Naive B cell (primary cell): ENCODE measurements at regions not wholly inside any gene's neighbourhood (a gene's known extent, or its start where the extent isn't known, plus 50 kb on each side); places are given as distances from the start of the nearest gene placed in this dataset.
"Not testable (repeated sequence)": the region's sequence is repeated elsewhere in the genome, so short reads cannot be mapped to it uniquely, and the experiment has no call there.

ENCODE experiments used
- ATAC-seq, 2 donors: fragments of 150-1000 bp; cut with Tn5 transposase; 2 replicates each; pipeline ENCODE4 v1.10.0; 2021; ENCODE audit warnings: low read depth in 2 of 2, mild to moderate bottlenecking in 2 of 2, moderate library complexity in 2 of 2
- DNase-seq: peaks from one replicate; pipeline ENCODE4 v3.0.0; 2022
- H3K27ac Mint-ChIP-seq, 6 donors: one replicate each; pipeline ENCODE4 v1.8.0; 2020 to 2022; ENCODE audit warnings: mild to moderate bottlenecking in 6 of 6, mixed read lengths in 6 of 6, moderate library complexity in 5 of 6, inconsistent platforms in 2 of 6
- H3K27me3 Mint-ChIP-seq, 3 donors: one replicate each; pipeline ENCODE4 v1.8.0; 2021 to 2022; ENCODE audit warnings: mixed read lengths in 3 of 3, mild to moderate bottlenecking in 1 of 3
- H3K36me3 Mint-ChIP-seq, 2 donors: one replicate each; pipeline ENCODE4 v1.8.0; 2020 to 2022; ENCODE audit warnings: mixed read lengths in 2 of 2, inconsistent platforms in 1 of 2, mild to moderate bottlenecking in 1 of 2
- H3K4me1 Mint-ChIP-seq, 3 donors: one replicate each; pipeline ENCODE4 v1.8.0; 2020 to 2022; ENCODE audit warnings: mixed read lengths in 3 of 3, inconsistent platforms in 1 of 3, mild to moderate bottlenecking in 1 of 3, moderate library complexity in 1 of 3
- H3K4me3 Mint-ChIP-seq, 8 donors: one replicate each; pipeline ENCODE4 v1.8.0; 2020 to 2022; ENCODE audit warnings: mild to moderate bottlenecking in 8 of 8, mixed read lengths in 8 of 8, moderate library complexity in 8 of 8, inconsistent platforms in 2 of 8
- H3K9me3 Mint-ChIP-seq, 7 donors: one replicate each; pipeline ENCODE4 v1.8.0; 2020 to 2022; ENCODE audit warnings: mixed read lengths in 7 of 7, mild to moderate bottlenecking in 5 of 7, inconsistent platforms in 2 of 7, moderate library complexity in 1 of 7

DNA sequence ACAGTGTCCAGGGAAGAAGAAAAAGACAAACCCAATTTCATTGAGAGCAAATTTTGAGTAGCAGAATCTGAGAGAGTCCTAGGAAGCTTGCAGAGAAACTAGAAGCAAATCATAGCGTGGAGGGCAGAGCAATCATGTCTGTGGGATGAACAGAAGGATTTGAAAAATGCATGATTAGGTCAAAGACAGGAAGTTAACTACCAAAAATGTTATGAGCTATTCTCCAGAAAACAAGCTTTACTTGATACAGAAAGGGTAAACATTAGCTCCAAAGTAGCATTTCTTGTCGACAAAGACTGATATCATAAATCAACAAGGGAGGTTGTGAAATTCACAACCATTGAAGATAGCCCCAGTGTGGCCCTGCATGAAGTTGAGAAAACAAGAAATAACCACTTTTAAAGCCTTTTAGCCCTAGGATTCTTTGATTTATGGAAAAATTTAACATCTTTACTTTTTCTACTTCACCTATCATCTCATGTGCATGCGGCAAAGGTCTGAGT, 97.7 kb upstream of the MEGF10 start:
- ATAC-seq (no peak), DNase-seq (no peak)
- Mint-ChIP-seq H3K27ac (peak overlapping the region in 1 of 6 donors; percentile 24), H3K36me3 (no peaks in the 10 kb centered on the region), H3K4me3 (no peak overlapping the region), H3K4me1 (no peaks in the 10 kb centered on the region), H3K27me3 (peaks cover 11 to 34% (median 24%) of the 10 kb centered on the region in 3 donors), H3K9me3 (peaks cover 0 to 1% (median 0%) of the 10 kb centered on the region in 7 donors)

DNA sequence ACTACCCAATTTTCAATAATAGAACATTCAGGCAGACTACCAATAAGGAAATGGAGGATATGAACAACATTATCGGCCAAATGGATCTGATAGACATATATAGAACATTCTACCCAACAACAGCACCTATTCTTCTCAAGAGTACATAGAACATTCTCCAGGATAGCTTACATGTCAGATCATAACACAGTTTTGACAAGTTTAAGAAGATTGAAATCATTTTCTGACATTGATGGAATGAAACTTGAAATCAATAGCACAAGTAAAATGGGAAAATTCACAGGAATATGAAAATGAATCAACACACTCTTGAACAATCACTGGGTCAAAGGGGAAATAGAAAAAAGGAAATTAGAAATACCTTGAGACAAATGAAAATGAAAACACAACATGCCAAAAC, 94.6 kb upstream of the MEGF10 start:
- Mint-ChIP-seq H3K9me3 (peaks cover 0 to 16% (median 9%) of the 10 kb centered on the region in 7 donors), H3K4me3 (no peak overlapping the region), H3K36me3 (peaks cover 0 to 11% of the 10 kb centered on the region in 2 donors), H3K27me3 (peaks cover 11 to 48% (median 34%) of the 10 kb centered on the region in 3 donors), H3K4me1 (no peaks in the 10 kb centered on the region), H3K27ac (no peak overlapping the region)
- no peak for DNase-seq
- ATAC-seq: no peak

GRCh38 chr5:127197402-127198167, 93.0 kb upstream of the MEGF10 start:
- H3K4me3 Mint-ChIP-seq, H3K4me1 Mint-ChIP-seq, H3K27ac Mint-ChIP-seq, DNase-seq, ATAC-seq: not testable (repeated sequence)
- H3K9me3 Mint-ChIP-seq: peaks cover 0 to 25% (median 9%) of the 10 kb centered on the region in 7 donors
- peaks cover 11 to 49% (median 34%) of the 10 kb centered on the region in 3 donors for H3K27me3 Mint-ChIP-seq
- H3K36me3 Mint-ChIP-seq: peaks cover 0 to 11% of the 10 kb centered on the region in 2 donors

GRCh38 chr5:127202738-127203137, 87.9 kb upstream of the MEGF10 start:
- not testable (repeated sequence) for DNase-seq, ATAC-seq, H3K27ac Mint-ChIP-seq, H3K4me1 Mint-ChIP-seq
- Mint-ChIP-seq H3K27me3 (peaks cover 0 to 31% (median 12%) of the 10 kb centered on the region in 3 donors), H3K36me3 (peaks cover 0 to 11% of the 10 kb centered on the region in 2 donors), H3K9me3 (peaks cover 0 to 25% (median 9%) of the 10 kb centered on the region in 7 donors), H3K4me3 (peak overlapping the region in 1 of 8 donors; percentile 37)

DNA sequence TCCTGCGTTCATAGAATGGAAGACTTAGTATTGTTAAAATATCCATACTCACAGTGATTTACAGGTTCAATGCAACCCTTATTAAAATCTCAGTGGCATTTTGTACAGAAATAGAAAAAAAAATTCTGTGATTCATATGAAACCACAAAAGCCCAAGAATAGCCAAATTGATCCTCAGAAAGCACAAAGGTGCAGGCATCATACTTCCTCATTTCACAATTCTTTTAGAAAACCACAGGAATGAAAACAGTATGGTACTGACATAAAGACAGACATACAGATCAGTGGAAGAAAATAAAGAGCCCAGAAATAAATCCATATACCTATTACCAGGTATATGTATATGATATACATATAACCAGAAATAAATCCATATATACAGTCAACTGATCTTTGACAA, 86.8 kb upstream of the MEGF10 start:
- DNase-seq: no peak

GRCh38 chr5:127205147-127205546, 85.4 kb upstream of the MEGF10 start:
- no peak overlapping the region for H3K27ac Mint-ChIP-seq
- DNase-seq: no peak

More for the DNA sequence above, 86.8 kb upstream of the MEGF10 start:
- Mint-ChIP-seq H3K27me3 (peaks cover 0 to 21% (median 12%) of the 10 kb centered on the region in 3 donors), H3K4me1 (peaks cover 0 to 5% (median 0%) of the 10 kb centered on the region in 3 donors), H3K36me3 (peaks cover 0 to 11% of the 10 kb centered on the region in 2 donors), H3K27ac (no peak overlapping the region), H3K4me3 (no peak overlapping the region), H3K9me3 (peaks cover 0 to 22% (median 9%) of the 10 kb centered on the region in 7 donors)
- no peak for ATAC-seq

GRCh38 chr5:127206320-127207113, 84.1 kb upstream of the MEGF10 start:
- Mint-ChIP-seq H3K36me3 (no peaks in the 10 kb centered on the region), H3K27ac (no peak overlapping the region), H3K4me1 (peaks cover 0 to 5% (median 0%) of the 10 kb centered on the region in 3 donors), H3K4me3 (no peak overlapping the region), H3K27me3 (peaks cover 0 to 5% (median 0%) of the 10 kb centered on the region in 3 donors), H3K9me3 (peaks cover 0 to 6% (median 1%) of the 10 kb centered on the region in 7 donors)
- DNase-seq: no peak
- no peak for ATAC-seq

More at GRCh38 chr5:127205147-127205546, 85.4 kb upstream of the MEGF10 start:
- Mint-ChIP-seq H3K9me3 (peaks cover 0 to 15% (median 4%) of the 10 kb centered on the region in 7 donors), H3K4me3 (no peak overlapping the region), H3K27me3 (peaks cover 0 to 11% (median 1%) of the 10 kb centered on the region in 3 donors), H3K36me3 (peaks cover 0 to 2% of the 10 kb centered on the region in 2 donors), H3K4me1 (peaks cover 0 to 5% (median 0%) of the 10 kb centered on the region in 3 donors)
- ATAC-seq: no peak

- DNase-seq (no peak), ATAC-seq (no peak)
- no peaks in the 10 kb centered on the region for H3K36me3 Mint-ChIP-seq
- H3K27me3 Mint-ChIP-seq: peaks cover 0 to 6% (median 0%) of the 10 kb centered on the region in 3 donors
- H3K9me3 Mint-ChIP-seq: peaks cover 0 to 7% (median 0%) of the 10 kb centered on the region in 7 donors
- H3K27ac Mint-ChIP-seq: no peak overlapping the region
- H3K4me1 Mint-ChIP-seq: no peaks in the 10 kb centered on the region
- H3K4me3 Mint-ChIP-seq: no peak overlapping the region
These were observed 80.6 kb upstream of the MEGF10 start for GRCh38 chr5:127210042-127210441.

- no peak for ATAC-seq
- peaks cover 0 to 2% (median 0%) of the 10 kb centered on the region in 3 donors for H3K4me1 Mint-ChIP-seq
- no peak overlapping the region for H3K4me3 Mint-ChIP-seq
- no peak overlapping the region for H3K27ac Mint-ChIP-seq
- no peak for DNase-seq
- H3K36me3 Mint-ChIP-seq: peaks cover 3 to 6% of the 10 kb centered on the region in 2 donors
- H3K9me3 Mint-ChIP-seq: peaks cover 0 to 7% (median 0%) of the 10 kb centered on the region in 7 donors
- H3K27me3 Mint-ChIP-seq: peaks cover 0 to 6% (median 4%) of the 10 kb centered on the region in 3 donors
These were observed 77.4 kb upstream of the MEGF10 start for GRCh38 chr5:127213231-127213630.

DNA sequence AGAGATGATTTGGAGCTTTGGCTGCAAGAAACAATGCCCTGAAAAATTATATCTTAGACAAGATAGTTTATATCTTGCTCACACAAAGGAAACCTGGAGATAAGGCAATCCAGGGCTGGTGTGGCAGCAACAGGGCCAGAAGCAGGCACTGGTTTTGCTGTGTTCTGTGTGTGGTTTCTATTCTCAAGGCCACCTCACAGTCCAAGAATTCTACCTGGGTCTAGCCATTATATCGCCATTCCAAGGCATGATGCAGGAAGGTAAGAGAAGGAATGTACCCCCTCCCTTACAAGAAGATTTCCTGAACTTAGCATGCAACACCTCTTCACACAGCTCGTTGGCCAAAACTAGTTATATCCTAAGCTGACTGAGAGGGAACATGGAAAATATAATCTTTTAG, 74.5 kb upstream of the MEGF10 start:
- no peak overlapping the region for H3K27ac Mint-ChIP-seq
- ATAC-seq (no peak), DNase-seq (no peak)
- H3K9me3 Mint-ChIP-seq: peaks cover 0 to 7% (median 0%) of the 10 kb centered on the region in 7 donors
- peaks cover 3 to 14% of the 10 kb centered on the region in 2 donors for H3K36me3 Mint-ChIP-seq
- H3K4me1 Mint-ChIP-seq: peaks cover 0 to 2% (median 0%) of the 10 kb centered on the region in 3 donors
- H3K4me3 Mint-ChIP-seq: no peak overlapping the region
- H3K27me3 Mint-ChIP-seq: peaks cover 0 to 5% (median 4%) of the 10 kb centered on the region in 3 donors

GRCh38 chr5:127216898-127217675, 73.5 kb upstream of the MEGF10 start:
- peaks cover 0 to 7% (median 2%) of the 10 kb centered on the region in 3 donors for H3K4me1 Mint-ChIP-seq
- no peak overlapping the region for H3K4me3 Mint-ChIP-seq
- peaks cover 0 to 4% (median 0%) of the 10 kb centered on the region in 3 donors for H3K27me3 Mint-ChIP-seq
- peaks cover 0 to 7% (median under 1%) of the 10 kb centered on the region in 7 donors for H3K9me3 Mint-ChIP-seq
- DNase-seq (no peak), ATAC-seq (no peak)
- peaks cover 3 to 14% of the 10 kb centered on the region in 2 donors for H3K36me3 Mint-ChIP-seq
- H3K27ac Mint-ChIP-seq: no peak overlapping the region

DNA sequence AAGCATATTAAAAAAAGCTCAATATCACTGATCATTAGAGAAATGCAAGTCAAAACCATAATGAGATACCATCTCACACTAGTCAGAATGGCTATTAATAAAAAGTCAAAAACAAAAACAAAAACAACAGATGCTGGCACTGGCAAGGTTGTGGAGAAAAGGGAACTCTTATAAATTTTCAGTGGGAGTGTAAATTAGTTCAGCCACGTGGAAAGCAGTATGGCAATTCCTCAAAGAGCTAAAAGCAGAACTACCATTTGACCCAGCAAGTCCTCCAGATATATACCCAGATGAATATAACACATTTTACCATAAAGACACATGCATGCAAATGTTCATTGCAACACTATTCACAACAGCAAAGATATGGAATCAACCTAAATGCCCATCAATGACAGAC, 68.7 kb upstream of the MEGF10 start:
- not testable (repeated sequence) for ATAC-seq, DNase-seq, H3K27me3 Mint-ChIP-seq, H3K27ac Mint-ChIP-seq, H3K4me3 Mint-ChIP-seq, H3K9me3 Mint-ChIP-seq
- Mint-ChIP-seq H3K36me3 (peaks cover 0 to 14% of the 10 kb centered on the region in 2 donors), H3K4me1 (peaks cover 11 to 23% (median 15%) of the 10 kb centered on the region in 3 donors)
